SK-N-SH treated with all-trans-retinoic acid at 6 μM for 48 hours (cell line): ENCODE measurements at regions not wholly inside any gene's neighbourhood (a gene's known extent, or its start where the extent isn't known, plus 50 kb on each side); places are given as distances from the start of the nearest gene placed in this dataset.

Experiments
- ATAC-seq: fragments of 200-7000 bp; cut with Tn5 transposase; 3 replicates; pipeline ENCODE4 v1.9.1; 2020; ENCODE audit warnings: mild to moderate bottlenecking, moderate library complexity
- ARNTL ChIP-seq: fragments of 450-650 bp; formaldehyde crosslinking; IDR thresholded peaks from 2 replicates; pipeline ENCODE4 v1.5.0; 2020; ENCODE audit warnings: low read depth, mild to moderate bottlenecking, moderate library complexity, borderline replicate concordance
- BACH2 ChIP-seq: fragments of 250-450 bp; sonication (Bioruptor Pico); IDR thresholded peaks from 2 replicates; pipeline ENCODE4 v1.9.0; 2021; ENCODE audit warnings: mild to moderate bottlenecking, borderline replicate concordance
- CREB5 ChIP-seq: fragments of 250-450 bp; sonication (Bioruptor Pico); IDR thresholded peaks from 2 replicates; pipeline ENCODE4 v1.5.1; 2020; ENCODE audit warnings: low read depth, mild to moderate bottlenecking, moderate library complexity
- CSDC2 ChIP-seq: fragments of 250-450 bp; sonication (Bioruptor Pico); IDR thresholded peaks from 2 replicates; pipeline ENCODE4 v1.5.0; 2020; ENCODE audit warnings: mild to moderate bottlenecking, moderate library complexity
- CSRNP3 ChIP-seq: fragments of 250-450 bp; sonication (Bioruptor Pico); IDR thresholded peaks from 2 replicates; pipeline ENCODE4 v1.5.1; 2021; ENCODE audit warnings: mild to moderate bottlenecking, moderate library complexity
- GLIS3 ChIP-seq: fragments of 250-450 bp; sonication (Bioruptor Pico); IDR thresholded peaks from 2 replicates; pipeline ENCODE4 v1.5.0; 2020; ENCODE audit warnings: mild to moderate bottlenecking, moderate library complexity
- ISL1 ChIP-seq: fragments of 250-450 bp; sonication (Bioruptor Pico); IDR thresholded peaks from 2 replicates; pipeline ENCODE4 v2.1.2; 2022; ENCODE audit warnings: mild to moderate bottlenecking, moderate library complexity
- POU6F1 ChIP-seq: fragments of 250-450 bp; sonication (Bioruptor Pico); IDR thresholded peaks from 2 replicates; pipeline ENCODE4 v1.8.0; 2021; ENCODE audit warnings: low read depth, mild to moderate bottlenecking, moderate library complexity, borderline replicate concordance
- PPARA ChIP-seq: fragments of 250-450 bp; sonication (Bioruptor Pico); IDR thresholded peaks from 2 replicates; pipeline ENCODE4 v1.5.0; 2020; ENCODE audit warnings: mild to moderate bottlenecking, borderline replicate concordance
- RARB ChIP-seq: fragments of 250-450 bp; sonication (Bioruptor Pico); IDR thresholded peaks from 2 replicates; pipeline ENCODE4 v1.8.0; 2021; ENCODE audit warnings: mild to moderate bottlenecking, moderate library complexity
- TOX ChIP-seq: fragments of 250-450 bp; sonication (Bioruptor Pico); IDR thresholded peaks from 2 replicates; pipeline ENCODE4 v1.8.0; 2021; ENCODE audit warnings: mild to moderate bottlenecking, moderate library complexity, borderline replicate concordance
- TSHZ2 ChIP-seq: fragments of 250-450 bp; sonication (Bioruptor Pico); IDR thresholded peaks from 2 replicates; pipeline ENCODE4 v1.5.0; 2020; ENCODE audit warnings: mild to moderate bottlenecking, moderate library complexity
- ZC3H10 ChIP-seq: fragments of 250-450 bp; sonication (Bioruptor Pico); IDR thresholded peaks from 2 replicates; pipeline ENCODE4 v1.5.1; 2021; ENCODE audit warnings: mild to moderate bottlenecking, moderate library complexity
- ZFP3 ChIP-seq: fragments of 250-450 bp; sonication (Bioruptor Pico); IDR thresholded peaks from 2 replicates; pipeline ENCODE4 v1.5.0; 2020; ENCODE audit warnings: mild to moderate bottlenecking, moderate library complexity
- ZFP30 ChIP-seq: fragments of 450-650 bp; formaldehyde crosslinking; IDR thresholded peaks from 2 replicates; pipeline ENCODE4 v1.5.0; 2022; ENCODE audit warnings: mild to moderate bottlenecking, moderate library complexity
- ZNF70 ChIP-seq: fragments of 450-650 bp; formaldehyde crosslinking; IDR thresholded peaks from 2 replicates; pipeline ENCODE4 v1.5.0; 2020; ENCODE audit warnings: mild to moderate bottlenecking, moderate library complexity

- no peak for ATAC-seq
- TF ChIP-seq CREB5 (CRISPR knock-in tag) (no peak), PPARA (CRISPR knock-in tag) (no peak), ISL1 (CRISPR knock-in tag) (no peak), ZC3H10 (CRISPR knock-in tag) (no peak), ZFP30 (CRISPR knock-in tag) (no peak), TOX (no peak), CSDC2 (CRISPR knock-in tag) (no peak), ZNF70 (CRISPR knock-in tag) (no peak), CSRNP3 (CRISPR knock-in tag) (no peak), TSHZ2 (CRISPR knock-in tag) (no peak), RARB (CRISPR knock-in tag) (no peak)
- TF ChIP-seq, all 23 proteins: peak for 0
Measured at GRCh38 chr2:217052856-217053577, 193.2 kb upstream of the TNP1 start.

GRCh38 chr2:217051416-217051815 is 191.6 kb upstream of the TNP1 start:
- TF ChIP-seq ARNTL (no peak), BACH2 (no peak), POU6F1 (CRISPR knock-in tag) (no peak), TSHZ2 (CRISPR knock-in tag) (no peak), ZC3H10 (CRISPR knock-in tag) (no peak)
- no peak for ATAC-seq

GRCh38 chr2:217049956-217050355 is 190.1 kb upstream of the TNP1 start:
- 0 out of 3 replicates have a peak, but pooled peaks have one; percentile 43 for ATAC-seq
- TF ChIP-seq ZFP30 (CRISPR knock-in tag) (no peak), ISL1 (CRISPR knock-in tag) (no peak)

GRCh38 chr2:217049422-217049821 is 189.6 kb upstream of the TNP1 start:
- no peak for ATAC-seq
- TF ChIP-seq RARB (CRISPR knock-in tag): no peak
- TF ChIP-seq ZFP3: no peak
- TF ChIP-seq ARNTL: no peak
- no peak for TF ChIP-seq GLIS3 (CRISPR knock-in tag)
